NB4 (cell line): ENCODE measurements at regions not wholly inside any gene's neighbourhood (a gene's known extent, or its start where the extent isn't known, plus 50 kb on each side); places are given as distances from the start of the nearest gene placed in this dataset.

Experiments used
- POLR2A ChIP-seq: IDR thresholded peaks from 2 replicates; pipeline ENCODE4 v1.6.1; 2011; ENCODE audit warnings: mild to moderate bottlenecking; ENCODE audit not compliant: insufficient read length; ENCODE audit errors: extremely low read depth
- TF ChIP-seq, protein P1 (sequence below): IDR thresholded peaks from one replicate; pipeline ENCODE4 v1.5.1; 2012; ENCODE audit warnings: low read depth, low read length
- TF ChIP-seq, protein P2 (sequence below): IDR thresholded peaks from 2 replicates; pipeline ENCODE4 v1.6.1; 2011; ENCODE audit warnings: low read depth, low read length

DNA sequence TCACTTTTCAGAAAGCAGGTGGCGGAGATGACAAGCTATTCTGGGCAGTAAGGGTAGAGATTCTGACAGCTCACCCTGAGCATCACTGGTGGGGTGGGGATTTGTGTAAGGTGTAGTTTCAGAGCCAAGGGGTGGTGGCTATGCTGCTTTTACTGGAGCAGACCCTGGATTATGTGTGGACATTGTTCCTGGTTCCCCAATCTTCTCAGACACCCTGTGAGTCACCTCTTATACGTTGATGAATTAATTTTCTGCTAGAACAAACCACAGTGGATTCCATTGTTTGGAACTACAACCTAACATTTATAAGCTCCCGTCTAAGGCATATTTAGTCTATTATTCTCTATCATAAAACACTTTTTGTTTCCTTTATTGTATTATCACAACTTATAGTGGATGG lies 169.5 kb upstream of the COL8A1 start:
- TF ChIP-seq, protein P1, sequence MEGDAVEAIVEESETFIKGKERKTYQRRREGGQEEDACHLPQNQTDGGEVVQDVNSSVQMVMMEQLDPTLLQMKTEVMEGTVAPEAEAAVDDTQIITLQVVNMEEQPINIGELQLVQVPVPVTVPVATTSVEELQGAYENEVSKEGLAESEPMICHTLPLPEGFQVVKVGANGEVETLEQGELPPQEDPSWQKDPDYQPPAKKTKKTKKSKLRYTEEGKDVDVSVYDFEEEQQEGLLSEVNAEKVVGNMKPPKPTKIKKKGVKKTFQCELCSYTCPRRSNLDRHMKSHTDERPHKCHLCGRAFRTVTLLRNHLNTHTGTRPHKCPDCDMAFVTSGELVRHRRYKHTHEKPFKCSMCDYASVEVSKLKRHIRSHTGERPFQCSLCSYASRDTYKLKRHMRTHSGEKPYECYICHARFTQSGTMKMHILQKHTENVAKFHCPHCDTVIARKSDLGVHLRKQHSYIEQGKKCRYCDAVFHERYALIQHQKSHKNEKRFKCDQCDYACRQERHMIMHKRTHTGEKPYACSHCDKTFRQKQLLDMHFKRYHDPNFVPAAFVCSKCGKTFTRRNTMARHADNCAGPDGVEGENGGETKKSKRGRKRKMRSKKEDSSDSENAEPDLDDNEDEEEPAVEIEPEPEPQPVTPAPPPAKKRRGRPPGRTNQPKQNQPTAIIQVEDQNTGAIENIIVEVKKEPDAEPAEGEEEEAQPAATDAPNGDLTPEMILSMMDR, result no peak
- TF ChIP-seq, protein P2, sequence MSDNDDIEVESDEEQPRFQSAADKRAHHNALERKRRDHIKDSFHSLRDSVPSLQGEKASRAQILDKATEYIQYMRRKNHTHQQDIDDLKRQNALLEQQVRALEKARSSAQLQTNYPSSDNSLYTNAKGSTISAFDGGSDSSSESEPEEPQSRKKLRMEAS, result no peak
- TF ChIP-seq POLR2A, result no peak
